Stimulated activated naive CD8-positive, alpha-beta T cell treated with anti-CD3 and anti-CD28 coated beads, Interleukin-15, amount 100 ng/mL, for 72 hours (primary cell): ENCODE measurements at regions not wholly inside any gene's neighbourhood (a gene's known extent, or its start where the extent isn't known, plus 50 kb on each side); places are given as distances from the start of the nearest gene placed in this dataset.

Source experiments
- ATAC-seq: fragments of 150-1000 bp; cut with Tn5 transposase; 2 replicates; pipeline ENCODE4 v1.10.0; 2021; ENCODE audit warnings: mild to moderate bottlenecking, moderate library complexity
- DNase-seq, 2 donors: peaks; one replicate each; pipeline ENCODE4 v3.0.0; 2021 to 2022
- H3K27ac Mint-ChIP-seq, 2 donors: one replicate each; pipeline ENCODE4 v1.8.0; 2022; ENCODE audit warnings: mild to moderate bottlenecking in 2 of 2, mixed read lengths in 2 of 2, moderate library complexity in 2 of 2
- H3K27me3 Mint-ChIP-seq: one replicate; pipeline ENCODE4 v1.8.0; 2022; ENCODE audit warnings: mixed read lengths
- H3K4me1 Mint-ChIP-seq: one replicate; pipeline ENCODE4 v1.8.0; 2022; ENCODE audit warnings: mild to moderate bottlenecking, mixed read lengths
- H3K4me3 Mint-ChIP-seq, 2 donors: one replicate each; pipeline ENCODE4 v1.8.0; 2022; ENCODE audit warnings: mild to moderate bottlenecking in 2 of 2, mixed read lengths in 2 of 2, moderate library complexity in 1 of 2
- H3K9me3 Mint-ChIP-seq, 2 donors: one replicate each; pipeline ENCODE4 v1.8.0; 2022; ENCODE audit warnings: mixed read lengths in 2 of 2

DNA sequence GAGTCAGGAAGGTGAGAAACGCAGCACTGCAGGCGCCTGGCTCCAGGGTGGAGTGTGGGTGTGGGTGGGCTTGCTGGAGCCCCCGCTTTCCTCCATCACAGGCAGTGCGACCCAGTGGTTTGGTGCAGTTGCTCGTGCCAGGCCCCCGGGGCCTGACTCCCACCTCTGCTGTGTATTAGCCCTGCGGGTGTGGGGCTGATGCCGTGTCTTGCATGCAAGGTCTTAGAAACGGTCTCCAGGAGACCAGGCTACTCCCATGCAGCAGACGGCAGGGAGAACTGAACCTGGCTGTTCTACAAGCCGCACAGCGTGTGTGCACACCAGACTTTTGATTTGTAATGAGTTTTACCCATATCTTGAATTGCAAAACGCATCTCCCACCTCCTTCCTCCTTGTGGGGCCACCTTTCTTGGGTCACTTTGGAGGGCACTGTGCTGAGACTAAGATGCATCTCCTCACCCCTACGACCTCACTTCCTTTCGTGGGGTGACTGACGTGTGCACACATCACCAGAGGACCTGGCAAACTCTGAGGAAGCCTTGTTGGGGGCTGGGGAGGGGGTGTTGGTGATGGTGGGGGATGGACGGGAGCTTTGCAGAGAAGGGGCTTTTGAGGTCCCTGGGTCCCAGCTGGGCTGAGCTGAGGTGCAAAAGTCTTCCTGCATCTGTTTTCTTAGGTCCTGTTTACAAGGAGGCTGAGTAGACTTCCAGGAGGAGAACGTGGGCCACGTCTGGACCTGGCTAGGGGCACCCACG is 101.8 kb upstream of the TNRC6C start:
- no peak overlapping the region for H3K27ac Mint-ChIP-seq
- H3K27me3 Mint-ChIP-seq, result no peaks in the 10 kb centered on the region

DNA sequence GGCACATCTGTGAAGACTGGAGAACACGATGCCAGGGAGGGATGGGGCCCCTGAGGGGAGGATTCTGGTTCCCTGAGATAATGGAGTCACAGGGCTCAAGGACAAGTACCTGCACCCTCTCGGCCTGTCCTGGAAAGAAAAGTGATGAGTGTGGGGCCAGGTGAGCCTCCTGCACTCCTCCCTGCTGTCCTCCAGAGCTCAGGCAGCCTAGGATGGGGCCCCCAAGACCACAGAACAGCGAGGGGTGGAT is 101.3 kb upstream of the TNRC6C start:
- Mint-ChIP-seq H3K4me1 (peaks cover 29% of the 10 kb centered on the region), H3K27ac (no peak overlapping the region), H3K4me3 (peak overlapping the region in 1 of 2 donors; percentile 7), H3K27me3 (no peaks in the 10 kb centered on the region), H3K9me3 (peaks cover 9 to 16% of the 10 kb centered on the region in 2 donors)
- DNase-seq (no peak), ATAC-seq (no peak)

More for the DNA sequence above, 101.8 kb upstream of the TNRC6C start:
- peaks cover 9 to 16% of the 10 kb centered on the region in 2 donors for H3K9me3 Mint-ChIP-seq
- no peak overlapping the region for H3K4me3 Mint-ChIP-seq
- ATAC-seq, result no peak
- H3K4me1 Mint-ChIP-seq, result peaks cover 29% of the 10 kb centered on the region
- DNase-seq, result no peak

GRCh38 chr17:77857613-77858012 is 100.9 kb upstream of the TNRC6C start:
- H3K9me3 Mint-ChIP-seq, result peaks cover 9 to 16% of the 10 kb centered on the region in 2 donors
- no peaks in the 10 kb centered on the region for H3K27me3 Mint-ChIP-seq
- DNase-seq (no peak), ATAC-seq (peak; percentile 60)
- no peak overlapping the region for H3K27ac Mint-ChIP-seq
- H3K4me1 Mint-ChIP-seq, result peaks cover 29% of the 10 kb centered on the region
- H3K4me3 Mint-ChIP-seq, result peak overlapping the region in 1 of 2 donors; percentile 7

DNA sequence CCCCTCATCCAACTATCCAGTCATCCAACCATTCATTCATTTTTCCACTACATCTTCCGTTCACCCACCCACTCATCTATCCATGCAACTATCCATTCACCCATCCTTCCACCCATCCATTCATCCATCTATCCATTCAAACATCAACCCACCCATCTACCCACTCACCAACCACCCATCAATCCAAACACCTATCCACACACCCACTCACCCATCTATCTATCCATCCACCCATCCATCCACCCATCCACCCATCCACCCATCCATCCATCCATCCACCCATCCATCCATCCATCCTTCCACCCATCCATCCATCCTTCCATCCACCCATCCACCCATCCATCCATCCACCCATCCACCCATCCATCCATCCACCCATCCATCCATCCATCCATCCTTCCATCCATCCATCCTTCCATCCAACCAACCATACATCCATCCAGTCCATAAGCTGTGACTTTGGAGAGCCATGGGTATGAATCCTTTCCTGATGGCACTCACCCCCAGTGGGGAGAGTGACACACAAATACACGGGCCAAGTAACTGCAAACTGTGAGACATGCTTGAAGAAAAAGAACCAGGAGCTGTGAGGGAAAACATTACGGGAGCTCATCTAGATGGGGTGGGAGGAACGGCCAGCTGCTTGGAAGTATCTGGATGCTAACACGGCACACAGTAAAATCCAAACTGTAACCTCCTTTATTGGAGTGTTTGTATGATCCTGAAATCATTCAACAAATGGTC is 100.0 kb upstream of the TNRC6C start:
- no peak overlapping the region for H3K27ac Mint-ChIP-seq
- no peak for DNase-seq
- H3K27me3 Mint-ChIP-seq, result no peaks in the 10 kb centered on the region
- ATAC-seq, result no peak
- no peak overlapping the region for H3K4me3 Mint-ChIP-seq
- H3K4me1 Mint-ChIP-seq, result peaks cover 31% of the 10 kb centered on the region
- H3K9me3 Mint-ChIP-seq, result peaks cover 9 to 16% of the 10 kb centered on the region in 2 donors

DNA sequence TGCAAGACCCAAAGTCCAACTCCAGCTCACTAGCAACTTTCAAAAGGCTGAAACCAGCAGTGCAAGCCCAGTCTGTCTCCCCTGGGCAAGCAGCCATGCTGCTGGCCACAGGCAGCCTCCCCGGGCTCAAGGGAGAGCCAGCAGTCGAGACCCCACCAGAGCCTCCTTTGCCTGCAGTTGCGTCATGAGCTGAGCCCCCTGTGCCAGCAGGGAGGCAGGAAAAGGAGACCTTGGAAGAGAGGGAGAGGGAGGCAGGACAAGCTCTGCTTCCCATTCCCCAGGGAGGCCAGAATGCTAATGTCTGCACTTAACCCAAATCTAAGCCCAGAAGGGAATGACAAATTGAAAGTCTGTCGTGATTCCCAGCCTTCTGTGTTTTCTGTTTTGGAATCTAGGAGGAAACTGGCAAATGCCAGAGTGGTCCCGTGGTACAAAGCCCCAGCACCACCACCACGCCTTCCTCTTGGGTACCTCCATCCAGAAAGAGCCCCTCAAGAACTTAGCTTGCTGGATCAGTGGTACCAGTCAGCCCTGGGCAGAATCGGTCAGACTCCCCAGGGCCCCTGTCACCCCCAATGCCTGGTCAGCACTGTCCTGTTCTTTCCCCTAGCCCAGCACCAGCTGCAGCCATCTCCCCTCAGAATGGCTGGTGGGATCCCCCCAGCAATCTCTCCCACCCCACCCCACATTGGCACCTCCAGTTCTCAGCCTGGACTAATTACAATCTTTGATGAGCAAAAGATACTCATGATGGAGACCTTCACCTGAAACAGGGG is 99.3 kb upstream of the TNRC6C start:
- peaks cover 35% of the 10 kb centered on the region for H3K4me1 Mint-ChIP-seq
- H3K4me3 Mint-ChIP-seq, result no peak overlapping the region
- DNase-seq (no peak), ATAC-seq (no peak)
- H3K9me3 Mint-ChIP-seq, result peaks cover 9 to 16% of the 10 kb centered on the region in 2 donors
- no peak overlapping the region for H3K27ac Mint-ChIP-seq
- no peaks in the 10 kb centered on the region for H3K27me3 Mint-ChIP-seq

DNA sequence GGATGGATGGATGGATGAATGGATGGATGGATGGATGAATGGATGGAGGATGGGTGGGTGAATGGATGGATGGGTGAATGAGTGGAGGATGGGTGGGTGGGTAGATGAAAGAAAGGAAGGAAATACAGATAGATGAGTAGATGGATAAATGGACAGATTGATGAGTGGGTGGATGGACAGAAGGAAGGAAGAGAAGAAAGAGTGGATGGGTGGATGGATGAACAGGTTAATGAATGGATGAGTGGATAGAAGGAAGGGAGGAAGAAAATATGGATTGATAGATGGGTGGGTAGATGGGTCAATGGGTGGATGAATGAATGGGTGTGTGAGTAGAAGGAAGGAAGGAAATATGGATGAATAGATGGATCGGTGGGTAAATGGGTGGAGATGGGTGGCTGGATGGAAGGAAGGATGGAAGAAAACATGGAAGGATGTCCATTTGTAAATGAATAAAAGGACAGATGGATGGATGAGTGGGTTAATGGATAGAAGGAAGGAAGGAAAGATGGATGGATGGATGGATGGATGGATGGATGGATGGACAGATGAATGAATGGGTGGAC is 97.3 kb upstream of the TNRC6C start:
- H3K27ac Mint-ChIP-seq, result no peak overlapping the region
- peaks cover 30% of the 10 kb centered on the region for H3K4me1 Mint-ChIP-seq
- H3K9me3 Mint-ChIP-seq, result peaks cover 9 to 16% of the 10 kb centered on the region in 2 donors
- no peak for ATAC-seq
- DNase-seq, result no peak
- H3K4me3 Mint-ChIP-seq, result no peak overlapping the region
- H3K27me3 Mint-ChIP-seq, result no peaks in the 10 kb centered on the region

GRCh38 chr17:77861981-77862645 is 96.4 kb upstream of the TNRC6C start:
- DNase-seq, result no peak
- Mint-ChIP-seq H3K9me3 (peaks cover 9 to 16% of the 10 kb centered on the region in 2 donors), H3K27ac (no peak overlapping the region), H3K27me3 (no peaks in the 10 kb centered on the region), H3K4me3 (no peak overlapping the region), H3K4me1 (peaks cover 23% of the 10 kb centered on the region)
- no peak for ATAC-seq

- H3K27ac Mint-ChIP-seq, result no peak overlapping the region
- no peak overlapping the region for H3K4me3 Mint-ChIP-seq
- H3K9me3 Mint-ChIP-seq, result peaks cover 5 to 13% of the 10 kb centered on the region in 2 donors
- DNase-seq (no peak), ATAC-seq (no peak)
- H3K4me1 Mint-ChIP-seq, result peaks cover 21% of the 10 kb centered on the region
- H3K27me3 Mint-ChIP-seq, result no peaks in the 10 kb centered on the region
Observed at GRCh38 chr17:77862890-77863813, 95.4 kb upstream of the TNRC6C start.

GRCh38 chr17:77863814-77864161 is 94.7 kb upstream of the TNRC6C start:
- Mint-ChIP-seq H3K27me3 (no peaks in the 10 kb centered on the region), H3K27ac (no peak overlapping the region), H3K9me3 (peaks cover 0 to 7% of the 10 kb centered on the region in 2 donors), H3K4me1 (peaks cover 21% of the 10 kb centered on the region), H3K4me3 (no peak overlapping the region)
- ATAC-seq (no peak), DNase-seq (no peak)

DNA sequence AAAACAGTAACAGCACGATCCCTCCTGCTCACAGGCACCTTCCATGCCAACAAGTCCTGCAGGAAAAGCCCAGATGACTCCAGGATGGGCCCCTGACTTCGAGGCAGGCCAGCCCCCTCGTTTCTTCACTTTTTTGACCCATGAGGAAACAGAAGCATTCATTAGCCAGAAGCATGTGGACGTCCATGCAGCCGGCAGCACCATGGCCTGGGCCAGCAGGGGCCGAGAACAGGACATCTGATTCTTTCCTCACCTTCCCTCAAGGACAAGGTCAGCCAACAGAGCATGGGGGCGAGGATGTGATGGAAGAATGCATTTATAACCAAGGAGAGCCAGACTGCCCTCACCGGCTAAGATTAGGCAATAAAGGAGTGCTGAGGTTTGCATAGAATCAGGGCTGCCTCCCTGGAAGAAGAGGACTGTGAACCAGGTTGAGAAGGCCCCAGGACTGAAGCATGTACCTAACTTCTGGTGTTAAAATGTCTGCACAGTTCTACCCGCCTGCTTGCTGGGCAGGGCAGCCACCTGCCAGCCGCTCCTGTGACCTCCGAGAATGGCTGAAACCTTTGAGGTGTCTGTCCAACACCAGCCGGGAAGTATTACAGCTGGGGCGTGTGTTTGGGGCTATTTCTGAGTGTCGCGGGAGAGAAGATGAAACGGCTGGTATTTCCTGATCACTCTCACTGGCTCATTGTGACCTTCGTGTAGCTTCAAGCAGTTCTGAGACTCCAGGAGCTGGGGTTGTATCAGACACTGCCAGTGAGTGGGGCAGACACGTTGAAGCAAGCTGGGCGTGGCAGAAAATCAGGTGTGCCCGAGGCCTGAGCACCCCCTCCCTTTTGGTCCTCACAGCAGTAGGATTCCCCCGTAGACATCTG is 94.0 kb upstream of the TNRC6C start:
- H3K27ac Mint-ChIP-seq, result peak overlapping the region; percentile 16 to 68
- H3K27me3 Mint-ChIP-seq, result no peaks in the 10 kb centered on the region
- ATAC-seq, result no peak
- no peak overlapping the region for H3K4me3 Mint-ChIP-seq
- H3K4me1 Mint-ChIP-seq, result peaks cover 28% of the 10 kb centered on the region
- DNase-seq, result no peak
- H3K9me3 Mint-ChIP-seq, result peaks cover 0 to 7% of the 10 kb centered on the region in 2 donors

- ATAC-seq (no peak), DNase-seq (no peak)
- no peak overlapping the region for H3K4me3 Mint-ChIP-seq
- H3K27ac Mint-ChIP-seq, result peak overlapping the region; percentile 16 to 68
- H3K27me3 Mint-ChIP-seq, result no peaks in the 10 kb centered on the region
- H3K9me3 Mint-ChIP-seq, result peaks cover 0 to 7% of the 10 kb centered on the region in 2 donors
- peaks cover 34% of the 10 kb centered on the region for H3K4me1 Mint-ChIP-seq
Observed at GRCh38 chr17:77865112-77865611, 93.3 kb upstream of the TNRC6C start.

- Mint-ChIP-seq H3K9me3 (peaks cover 0 to 6% of the 10 kb centered on the region in 2 donors), H3K27ac (no peak overlapping the region), H3K4me3 (no peak overlapping the region), H3K4me1 (peaks cover 34% of the 10 kb centered on the region), H3K27me3 (no peaks in the 10 kb centered on the region)
- DNase-seq, result no peak
- no peak for ATAC-seq
Observed at GRCh38 chr17:77865716-77866115, 92.8 kb upstream of the TNRC6C start.

GRCh38 chr17:77867308-77867781 is 91.2 kb upstream of the TNRC6C start:
- ATAC-seq (peak; percentile 88), DNase-seq (no peak)
- Mint-ChIP-seq H3K4me1 (peaks cover 48% of the 10 kb centered on the region), H3K9me3 (no peaks in the 10 kb centered on the region), H3K27me3 (no peaks in the 10 kb centered on the region), H3K4me3 (no peak overlapping the region), H3K27ac (no peak overlapping the region)
